Osteocyte (in vitro differentiated cells): ENCODE measurements at regions not wholly inside any gene's neighbourhood (a gene's known extent, or its start where the extent isn't known, plus 50 kb on each side); places are given as distances from the start of the nearest gene placed in this dataset.

Experiments used
- DNase-seq: peaks from one replicate; pipeline ENCODE4 v3.0.0; 2021; ENCODE audit warnings: mixed read lengths; ENCODE audit not compliant: unreplicated experiment; ENCODE audit errors: extremely low spot score
- H3K27ac Mint-ChIP-seq: one replicate; pipeline ENCODE4 v1.8.0; 2021; ENCODE audit warnings: mild to moderate bottlenecking, mixed read lengths; ENCODE audit not compliant: unreplicated experiment
- H3K27me3 Mint-ChIP-seq: one replicate; pipeline ENCODE4 v1.8.0; 2021; ENCODE audit warnings: mixed read lengths; ENCODE audit not compliant: unreplicated experiment
- H3K36me3 Mint-ChIP-seq: one replicate; pipeline ENCODE4 v1.8.0; 2021; ENCODE audit warnings: mixed read lengths; ENCODE audit not compliant: unreplicated experiment
- H3K4me1 Mint-ChIP-seq: one replicate; pipeline ENCODE4 v1.8.0; 2021; ENCODE audit warnings: mixed read lengths; ENCODE audit not compliant: unreplicated experiment
- H3K4me3 Mint-ChIP-seq: one replicate; pipeline ENCODE4 v1.8.0; 2021; ENCODE audit warnings: mild to moderate bottlenecking, moderate library complexity, mixed read lengths; ENCODE audit not compliant: unreplicated experiment
- H3K9me3 Mint-ChIP-seq: one replicate; pipeline ENCODE4 v1.8.0; 2021; ENCODE audit warnings: mixed read lengths; ENCODE audit not compliant: unreplicated experiment
- CTCF ChIP-seq: fragments of 200-600 bp; sonication (generic); IDR thresholded peaks from 2 replicates; pipeline ENCODE4 v1.5.0; 2021; ENCODE audit warnings: antibody characterized with exemption, mild to moderate bottlenecking, moderate library complexity

- Mint-ChIP-seq H3K27ac (no peak overlapping the region), H3K9me3 (no peaks in the 10 kb centered on the region), H3K27me3 (peaks cover 12% of the 10 kb centered on the region), H3K4me3 (no peak overlapping the region), H3K4me1 (no peaks in the 10 kb centered on the region), H3K36me3 (no peaks in the 10 kb centered on the region)
- TF ChIP-seq CTCF, result no peak
- no peak for DNase-seq
Measured at GRCh38 chr9:4417578-4418325, 72.5 kb upstream of the SLC1A1 start.

GRCh38 chr9:4416467-4416866, 73.8 kb upstream of the SLC1A1 start:
- Mint-ChIP-seq H3K4me1 (no peaks in the 10 kb centered on the region), H3K27me3 (peaks cover 9% of the 10 kb centered on the region), H3K27ac (no peak overlapping the region), H3K4me3 (no peak overlapping the region), H3K36me3 (no peaks in the 10 kb centered on the region), H3K9me3 (no peaks in the 10 kb centered on the region)
- no peak for DNase-seq
- TF ChIP-seq CTCF, result no peak

GRCh38 chr9:4415281-4415680, 75.0 kb upstream of the SLC1A1 start:
- H3K36me3 Mint-ChIP-seq, result no peaks in the 10 kb centered on the region
- no peaks in the 10 kb centered on the region for H3K4me1 Mint-ChIP-seq
- no peak overlapping the region for H3K4me3 Mint-ChIP-seq
- H3K27me3 Mint-ChIP-seq, result peaks cover 9% of the 10 kb centered on the region
- H3K9me3 Mint-ChIP-seq, result no peaks in the 10 kb centered on the region
- no peak for TF ChIP-seq CTCF
- no peak overlapping the region for H3K27ac Mint-ChIP-seq
- DNase-seq, result no peak

GRCh38 chr9:4413856-4414255, 76.4 kb upstream of the SLC1A1 start:
- Mint-ChIP-seq H3K27me3 (peaks cover 9% of the 10 kb centered on the region), H3K27ac (no peak overlapping the region), H3K36me3 (no peaks in the 10 kb centered on the region), H3K4me3 (no peak overlapping the region), H3K4me1 (no peaks in the 10 kb centered on the region), H3K9me3 (no peaks in the 10 kb centered on the region)
- no peak for TF ChIP-seq CTCF
- no peak for DNase-seq

GRCh38 chr9:4404156-4404555, 86.1 kb upstream of the SLC1A1 start:
- peaks cover 3% of the 10 kb centered on the region for H3K36me3 Mint-ChIP-seq
- DNase-seq, result no peak
- no peaks in the 10 kb centered on the region for H3K4me1 Mint-ChIP-seq
- H3K9me3 Mint-ChIP-seq, result peaks cover 42% of the 10 kb centered on the region
- no peak for TF ChIP-seq CTCF
- H3K27me3 Mint-ChIP-seq, result peaks cover 12% of the 10 kb centered on the region
- H3K4me3 Mint-ChIP-seq, result no peak overlapping the region
- H3K27ac Mint-ChIP-seq, result no peak overlapping the region
